ENCODE measurements at regions not wholly inside any gene's neighbourhood (a gene's known extent, or its start where the extent isn't known, plus 50 kb on each side); places are given as distances from the start of the nearest gene placed in this dataset.

GRCh38 chr5:17360879-17361278 is 137.2 kb upstream of the TAF11L2 start:
- no peak overlapping the region for H3K4me3 ChIP-seq (ENCODE audit: low read depth, low read length, poor library complexity, severe bottlenecking)
- peaks cover 5% of the 10 kb centered on the region; the same call in 1 of the 2 replicates for H3K9me3 ChIP-seq (ENCODE audit: low read length)
- no peak for TF ChIP-seq EZH2phosphoT487 (IDR thresholded peaks at IDR 0.05; ENCODE audit: borderline replicate concordance, low read depth, low read length)
- TF ChIP-seq, protein P1, sequence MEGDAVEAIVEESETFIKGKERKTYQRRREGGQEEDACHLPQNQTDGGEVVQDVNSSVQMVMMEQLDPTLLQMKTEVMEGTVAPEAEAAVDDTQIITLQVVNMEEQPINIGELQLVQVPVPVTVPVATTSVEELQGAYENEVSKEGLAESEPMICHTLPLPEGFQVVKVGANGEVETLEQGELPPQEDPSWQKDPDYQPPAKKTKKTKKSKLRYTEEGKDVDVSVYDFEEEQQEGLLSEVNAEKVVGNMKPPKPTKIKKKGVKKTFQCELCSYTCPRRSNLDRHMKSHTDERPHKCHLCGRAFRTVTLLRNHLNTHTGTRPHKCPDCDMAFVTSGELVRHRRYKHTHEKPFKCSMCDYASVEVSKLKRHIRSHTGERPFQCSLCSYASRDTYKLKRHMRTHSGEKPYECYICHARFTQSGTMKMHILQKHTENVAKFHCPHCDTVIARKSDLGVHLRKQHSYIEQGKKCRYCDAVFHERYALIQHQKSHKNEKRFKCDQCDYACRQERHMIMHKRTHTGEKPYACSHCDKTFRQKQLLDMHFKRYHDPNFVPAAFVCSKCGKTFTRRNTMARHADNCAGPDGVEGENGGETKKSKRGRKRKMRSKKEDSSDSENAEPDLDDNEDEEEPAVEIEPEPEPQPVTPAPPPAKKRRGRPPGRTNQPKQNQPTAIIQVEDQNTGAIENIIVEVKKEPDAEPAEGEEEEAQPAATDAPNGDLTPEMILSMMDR (conservative IDR thresholded peaks at IDR 0.05; ENCODE audit: low read length) = no peak
- H4K20me1 ChIP-seq (ENCODE audit: insufficient read depth, low read length) = no peaks in the 10 kb centered on the region
- BruUV-seq (replicated peaks) = no TSS peak
- no peak overlapping the region for H3K4me2 ChIP-seq (ENCODE audit: low read length)
- intact Hi-C loops (cut with micrococcal nuclease; ENCODE audit: unreplicated experiment) = no loop called here
- no peak overlapping the region for H2AFZ ChIP-seq (ENCODE audit: low read length)
- no peak overlapping the region for H3K27ac ChIP-seq (ENCODE audit: low read depth, low read length, poor library complexity, severe bottlenecking)
- ChIA-PET POLR2A (no interaction called here), CTCF (ENCODE audit: unreplicated experiment) (no interaction called here)
- no peak for DNase-seq (ENCODE audit: low spot score)
- H3K79me2 ChIP-seq (ENCODE audit: insufficient read depth, low read depth, low read length) = no peaks in the 10 kb centered on the region
- H3K36me3 ChIP-seq (ENCODE audit: insufficient read depth, low read length) = no peaks in the 10 kb centered on the region; the same call in 1 of the 2 replicates
- no peaks in the 10 kb centered on the region for H3K9me2 ChIP-seq (ENCODE audit: insufficient read depth, low read length)
- peaks cover 10% of the 10 kb centered on the region for H3K4me1 ChIP-seq (ENCODE audit: insufficient read depth, low read length, poor library complexity, severe bottlenecking)

DNA sequence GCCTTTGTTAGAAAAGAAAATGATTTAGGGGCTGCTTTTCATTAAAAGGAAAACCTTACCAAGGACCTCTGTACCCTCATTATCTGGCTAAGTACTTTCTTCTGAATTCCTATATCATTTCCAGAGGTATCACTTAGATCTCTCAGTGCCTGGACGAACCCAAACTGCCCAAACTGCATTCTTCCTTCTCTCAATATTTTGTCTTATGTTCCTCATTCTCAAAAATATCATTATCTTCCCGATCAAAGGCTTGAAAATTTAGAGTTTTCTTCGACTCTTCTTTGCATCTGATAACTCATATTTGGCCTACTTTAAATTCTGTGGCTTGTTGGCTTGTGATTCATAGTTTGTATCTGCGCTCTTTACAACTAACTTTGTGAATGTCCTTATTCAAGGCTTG is 136.7 kb upstream of the TAF11L2 start:
- Histone ChIP-seq H3K36me3 (ENCODE audit: insufficient read depth, low read length) (no peaks in the 10 kb centered on the region; the same call in 1 of the 2 replicates), H2AFZ (ENCODE audit: low read length) (no peak overlapping the region), H3K9me3 (ENCODE audit: low read length) (peaks cover 5% of the 10 kb centered on the region; the same call in 1 of the 2 replicates), H3K27ac (ENCODE audit: low read depth, low read length, poor library complexity, severe bottlenecking) (no peak overlapping the region), H3K4me2 (ENCODE audit: low read length) (no peak overlapping the region), H3K4me3 (ENCODE audit: low read depth, low read length, poor library complexity, severe bottlenecking) (no peak overlapping the region), H3K79me2 (ENCODE audit: insufficient read depth, low read depth, low read length) (no peaks in the 10 kb centered on the region), H3K9me2 (ENCODE audit: insufficient read depth, low read length) (no peaks in the 10 kb centered on the region), H3K4me1 (ENCODE audit: insufficient read depth, low read length, poor library complexity, severe bottlenecking) (peaks cover 6% of the 10 kb centered on the region), H4K20me1 (ENCODE audit: insufficient read depth, low read length) (no peaks in the 10 kb centered on the region)
- DNase-seq (ENCODE audit: low spot score) = no peak
- ChIA-PET CTCF (ENCODE audit: unreplicated experiment) (no interaction called here), POLR2A (no interaction called here)
- BruUV-seq (replicated peaks) = no TSS peak
- intact Hi-C loops (cut with micrococcal nuclease; ENCODE audit: unreplicated experiment) = no loop called here
- TF ChIP-seq, protein P1 (conservative IDR thresholded peaks at IDR 0.05; ENCODE audit: low read length) = no peak

GRCh38 chr5:17364987-17365810 is 132.8 kb upstream of the TAF11L2 start:
- intact Hi-C loops (cut with micrococcal nuclease; ENCODE audit: unreplicated experiment) = no loop called here
- H3K4me2 ChIP-seq (ENCODE audit: low read length) = no peak overlapping the region
- CTCF ChIA-PET (ENCODE audit: unreplicated experiment) = no interaction called here
- TF ChIP-seq EZH2phosphoT487 (IDR thresholded peaks at IDR 0.05; ENCODE audit: borderline replicate concordance, low read depth, low read length) = no peak
- TF ChIP-seq, protein P1 (conservative IDR thresholded peaks at IDR 0.05; ENCODE audit: low read length) = no peak
- POLR2A ChIA-PET = interaction anchor here (0.6 kb wide), 1 partner anchor 62 kb away, joined by 6 read pairs; no protein-coding TSS in a partner anchor
- BruUV-seq (replicated peaks) = no TSS peak
- H3K4me3 ChIP-seq (ENCODE audit: low read depth, low read length, poor library complexity, severe bottlenecking) = no peak overlapping the region
- no peaks in the 10 kb centered on the region for H3K9me3 ChIP-seq (ENCODE audit: low read length)
- H2AFZ ChIP-seq (ENCODE audit: low read length) = no peak overlapping the region
- no peaks in the 10 kb centered on the region for H3K79me2 ChIP-seq (ENCODE audit: insufficient read depth, low read depth, low read length)
- H3K27ac ChIP-seq (ENCODE audit: low read depth, low read length, poor library complexity, severe bottlenecking) = no peak overlapping the region
- no peak for DNase-seq (ENCODE audit: low spot score)
- H3K4me1 ChIP-seq (ENCODE audit: insufficient read depth, low read length, poor library complexity, severe bottlenecking) = no peaks in the 10 kb centered on the region
- no peaks in the 10 kb centered on the region for H3K36me3 ChIP-seq (ENCODE audit: insufficient read depth, low read length)
- H3K9me2 ChIP-seq (ENCODE audit: insufficient read depth, low read length) = no peaks in the 10 kb centered on the region
- no peaks in the 10 kb centered on the region for H4K20me1 ChIP-seq (ENCODE audit: insufficient read depth, low read length)
